Activated CD8-positive, alpha-beta T cell treated with anti-CD3 and anti-CD28 coated beads for 36 hours (primary cell): ENCODE measurements at regions not wholly inside any gene's neighbourhood (a gene's known extent, or its start where the extent isn't known, plus 50 kb on each side); places are given as distances from the start of the nearest gene placed in this dataset.

Experiments
- ATAC-seq: fragments of 200-7000 bp; cut with Tn5 transposase; one replicate; pipeline ENCODE4 v1.10.0; 2021; ENCODE audit warnings: mild to moderate bottlenecking, moderate library complexity
- CTCF ChIA-PET: fragments of 350-600 bp; sonication (Branson Sonifier 250); formaldehyde crosslinking; loops from one replicate; lab custom pipeline; 2021; ENCODE audit warnings: antibody characterized with exemption; lab: Charles Lee
- POLR2A ChIA-PET: fragments of 350-600 bp; sonication (Branson Sonifier 250); formaldehyde crosslinking; loops from one replicate; lab custom pipeline; 2021; ENCODE audit warnings: antibody characterized with exemption; lab: Charles Lee
- DNase-seq: peaks from one replicate; pipeline ENCODE4 v3.0.0-alpha.2; 2020
- H3K27ac Mint-ChIP-seq: one replicate; pipeline ENCODE4 v1.8.0; 2021; ENCODE audit warnings: mild to moderate bottlenecking, mixed read lengths
- H3K27me3 Mint-ChIP-seq: one replicate; pipeline ENCODE4 v1.8.0; 2021; ENCODE audit warnings: mixed read lengths
- H3K36me3 Mint-ChIP-seq: one replicate; pipeline ENCODE4 v1.8.0; 2021; ENCODE audit warnings: low read depth, mixed read lengths
- H3K4me1 Mint-ChIP-seq: one replicate; pipeline ENCODE4 v1.8.0; 2021; ENCODE audit warnings: low read depth, mixed read lengths
- H3K4me3 Mint-ChIP-seq: one replicate; pipeline ENCODE4 v1.8.0; 2021; ENCODE audit warnings: mild to moderate bottlenecking, moderate library complexity, mixed read lengths
- H3K9me3 Mint-ChIP-seq: one replicate; pipeline ENCODE4 v1.8.0; 2021; ENCODE audit warnings: mixed read lengths
- intact Hi-C: fragments of 100-400 bp; cut with micrococcal nuclease; formaldehyde crosslinking; loops from one replicate; pipeline ENCODE4 v1.10.0; 2022
- TF ChIP-seq, protein P1 (sequence below): fragments of 200-600 bp; IDR thresholded peaks from one replicate; pipeline ENCODE4 v1.8.0; 2022; ENCODE audit warnings: antibody characterized with exemption, mild to moderate bottlenecking

DNA sequence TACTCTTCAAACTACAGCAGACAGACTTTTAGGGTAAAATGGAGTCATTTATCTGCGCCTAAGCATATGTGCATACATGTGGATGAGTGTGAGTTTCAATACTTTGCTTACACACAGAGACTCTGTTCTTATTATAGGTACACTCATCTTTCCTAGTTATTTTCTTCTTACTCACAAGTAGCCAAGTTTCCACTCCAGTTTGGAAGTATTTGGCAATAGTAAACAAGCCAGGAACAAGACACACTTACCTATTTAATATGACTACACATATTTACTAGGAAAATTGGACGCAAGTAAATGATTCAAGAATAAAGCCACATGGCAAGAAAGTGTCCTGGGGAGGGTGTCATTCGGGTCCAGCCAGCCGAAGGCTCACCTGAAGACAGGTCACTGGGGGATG is 414.3 kb downstream of the FBXO15 start:
- no peaks in the 10 kb centered on the region for H3K27me3 Mint-ChIP-seq
- DNase-seq: no peak
- peaks cover 4% of the 10 kb centered on the region for H3K9me3 Mint-ChIP-seq
- ATAC-seq: no peak
- ChIA-PET CTCF (no interaction called here), POLR2A (no interaction called here)
- no peak overlapping the region for H3K4me3 Mint-ChIP-seq
- H3K36me3 Mint-ChIP-seq: no peaks in the 10 kb centered on the region
- intact Hi-C loops: no loop called here
- no peak overlapping the region for H3K27ac Mint-ChIP-seq
- no peaks in the 10 kb centered on the region for H3K4me1 Mint-ChIP-seq
- TF ChIP-seq, protein P1, sequence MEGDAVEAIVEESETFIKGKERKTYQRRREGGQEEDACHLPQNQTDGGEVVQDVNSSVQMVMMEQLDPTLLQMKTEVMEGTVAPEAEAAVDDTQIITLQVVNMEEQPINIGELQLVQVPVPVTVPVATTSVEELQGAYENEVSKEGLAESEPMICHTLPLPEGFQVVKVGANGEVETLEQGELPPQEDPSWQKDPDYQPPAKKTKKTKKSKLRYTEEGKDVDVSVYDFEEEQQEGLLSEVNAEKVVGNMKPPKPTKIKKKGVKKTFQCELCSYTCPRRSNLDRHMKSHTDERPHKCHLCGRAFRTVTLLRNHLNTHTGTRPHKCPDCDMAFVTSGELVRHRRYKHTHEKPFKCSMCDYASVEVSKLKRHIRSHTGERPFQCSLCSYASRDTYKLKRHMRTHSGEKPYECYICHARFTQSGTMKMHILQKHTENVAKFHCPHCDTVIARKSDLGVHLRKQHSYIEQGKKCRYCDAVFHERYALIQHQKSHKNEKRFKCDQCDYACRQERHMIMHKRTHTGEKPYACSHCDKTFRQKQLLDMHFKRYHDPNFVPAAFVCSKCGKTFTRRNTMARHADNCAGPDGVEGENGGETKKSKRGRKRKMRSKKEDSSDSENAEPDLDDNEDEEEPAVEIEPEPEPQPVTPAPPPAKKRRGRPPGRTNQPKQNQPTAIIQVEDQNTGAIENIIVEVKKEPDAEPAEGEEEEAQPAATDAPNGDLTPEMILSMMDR: no peak

DNA sequence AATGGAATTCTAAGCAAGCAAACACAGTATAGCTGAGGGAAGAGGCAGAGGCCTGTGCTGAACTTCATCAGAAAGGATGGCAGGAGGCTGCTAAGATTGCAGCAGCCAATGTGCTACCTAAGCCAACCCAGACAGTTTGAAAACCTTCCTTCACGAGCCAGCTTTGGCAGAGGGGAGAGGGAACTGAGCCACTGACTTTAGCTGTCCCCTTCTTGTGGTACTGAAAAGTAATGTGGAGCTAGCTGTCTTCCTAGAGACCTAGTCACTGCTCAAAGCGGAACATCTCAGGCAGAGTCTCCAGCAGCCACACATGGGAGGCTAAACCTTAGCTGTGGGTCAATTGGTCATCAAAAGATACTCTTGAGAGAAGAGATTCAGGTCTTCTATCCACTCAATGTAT is 419.0 kb downstream of the FBXO15 start:
- no peak for ATAC-seq
- intact Hi-C loops: no loop called here
- DNase-seq: no peak
- no peaks in the 10 kb centered on the region for H3K4me1 Mint-ChIP-seq
- H3K36me3 Mint-ChIP-seq: no peaks in the 10 kb centered on the region
- ChIA-PET CTCF (no interaction called here), POLR2A (no interaction called here)
- H3K27me3 Mint-ChIP-seq: no peaks in the 10 kb centered on the region
- no peak overlapping the region for H3K4me3 Mint-ChIP-seq
- TF ChIP-seq, protein P1: no peak
- peaks cover 4% of the 10 kb centered on the region for H3K9me3 Mint-ChIP-seq
- no peak overlapping the region for H3K27ac Mint-ChIP-seq

DNA sequence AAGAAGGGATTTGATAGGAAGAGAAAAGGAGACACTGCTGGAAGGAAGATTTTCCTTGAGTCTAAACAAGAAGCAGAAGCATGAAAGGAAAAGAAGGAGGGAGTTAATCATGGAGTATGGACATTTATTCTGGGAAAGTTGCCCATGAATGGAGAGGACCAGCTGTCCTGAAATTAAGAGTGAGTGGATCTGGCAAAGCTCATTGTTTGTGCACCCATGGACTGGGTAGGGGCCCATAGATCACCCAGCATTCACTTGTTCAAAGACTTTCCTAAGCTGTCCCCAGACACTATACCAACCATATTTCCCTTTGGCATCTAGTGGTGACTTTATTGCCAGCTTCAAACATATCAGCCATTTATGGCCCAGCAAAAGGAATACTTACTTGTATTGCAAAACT is 422.7 kb downstream of the FBXO15 start:
- no peak overlapping the region for H3K4me3 Mint-ChIP-seq
- peaks cover under 1% of the 10 kb centered on the region for H3K9me3 Mint-ChIP-seq
- no peak overlapping the region for H3K27ac Mint-ChIP-seq
- intact Hi-C loops: no loop called here
- H3K4me1 Mint-ChIP-seq: no peaks in the 10 kb centered on the region
- H3K36me3 Mint-ChIP-seq: no peaks in the 10 kb centered on the region
- ATAC-seq (no peak), DNase-seq (no peak)
- ChIA-PET POLR2A (no interaction called here), CTCF (no interaction called here)
- TF ChIP-seq, protein P1: no peak
- no peaks in the 10 kb centered on the region for H3K27me3 Mint-ChIP-seq

DNA sequence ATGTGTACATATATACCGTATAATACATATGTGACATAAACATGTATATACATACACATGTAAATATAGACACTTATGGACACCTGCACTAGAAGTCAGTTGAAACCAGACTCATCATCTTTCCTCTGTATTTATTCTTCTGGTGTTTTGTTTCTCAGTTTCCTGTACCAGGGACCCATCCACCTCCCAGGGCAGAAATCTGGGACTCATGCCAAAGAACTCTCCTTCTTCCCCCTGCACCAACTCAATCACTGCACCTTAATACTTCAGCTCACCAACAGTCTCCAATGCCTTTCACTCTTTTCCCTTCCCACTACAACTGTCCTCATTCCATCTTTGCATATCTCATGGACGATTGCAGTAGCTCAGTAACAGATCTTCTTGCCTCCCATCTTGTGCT is 428.0 kb downstream of the FBXO15 start:
- Mint-ChIP-seq H3K36me3 (no peaks in the 10 kb centered on the region), H3K4me3 (no peak overlapping the region), H3K9me3 (no peaks in the 10 kb centered on the region), H3K27me3 (no peaks in the 10 kb centered on the region), H3K27ac (no peak overlapping the region), H3K4me1 (no peaks in the 10 kb centered on the region)
- intact Hi-C loops: no loop called here
- no peak for ATAC-seq
- CTCF ChIA-PET: no interaction called here
- no peak for DNase-seq
- POLR2A ChIA-PET: interaction anchor here (0.6 kb wide), 1 partner anchor 49 kb away, joined by 3 read pairs; no protein-coding TSS in a partner anchor
- TF ChIP-seq, protein P1: no peak

DNA sequence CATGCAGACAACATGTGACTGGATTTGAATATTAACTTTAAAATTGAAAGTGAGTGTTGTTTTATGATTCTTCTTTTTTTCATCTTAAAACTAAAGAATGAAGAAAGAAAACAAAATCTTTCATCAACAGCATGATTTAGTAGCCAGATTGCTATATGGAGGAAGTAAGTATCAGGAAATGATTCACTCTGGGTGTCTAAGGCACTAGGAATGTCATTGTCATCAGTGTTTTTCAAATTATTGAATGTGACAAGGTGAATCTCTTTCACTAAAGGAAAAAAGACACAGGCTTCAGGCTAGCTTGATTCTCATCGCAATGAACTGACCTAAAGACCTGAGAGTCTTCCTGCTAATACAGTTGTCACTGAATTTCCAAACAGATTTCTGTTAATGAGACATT is 430.1 kb downstream of the FBXO15 start:
- Mint-ChIP-seq H3K9me3 (peaks cover 3% of the 10 kb centered on the region), H3K4me1 (no peaks in the 10 kb centered on the region), H3K27me3 (no peaks in the 10 kb centered on the region), H3K27ac (no peak overlapping the region), H3K4me3 (no peak overlapping the region), H3K36me3 (no peaks in the 10 kb centered on the region)
- ATAC-seq: no peak
- ChIA-PET CTCF (no interaction called here), POLR2A (no interaction called here)
- intact Hi-C loops: no loop called here
- TF ChIP-seq, protein P1: no peak
- no peak for DNase-seq
